Activated effector memory CD4-positive, alpha-beta T cell treated with Interleukin-2 at 50 U/mL for 16 hours (primary cell): ENCODE measurements at regions not wholly inside any gene's neighbourhood (a gene's known extent, or its start where the extent isn't known, plus 50 kb on each side); places are given as distances from the start of the nearest gene placed in this dataset.

Experiments
- DNase-seq: peaks from one replicate; pipeline ENCODE4 v3.0.0-alpha.2; 2020

DNA sequence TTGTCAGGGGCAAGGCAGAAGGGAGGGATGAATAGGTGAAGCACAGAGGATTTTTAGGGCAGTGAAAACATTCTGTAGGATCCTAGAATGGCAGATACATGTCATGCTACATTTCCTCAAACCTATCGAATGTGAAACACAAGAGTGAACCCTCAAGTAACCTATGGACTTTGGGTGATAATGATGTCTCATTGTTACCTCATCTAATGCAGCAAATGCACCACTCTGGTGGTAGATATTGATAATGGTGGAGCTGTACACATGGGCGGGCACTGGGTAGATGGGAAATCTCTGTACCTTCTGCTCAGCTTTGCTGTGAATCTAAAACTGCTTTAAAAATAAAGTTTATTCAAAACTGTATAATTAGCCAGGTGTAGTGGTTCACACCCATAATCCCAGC, 95.2 kb upstream of the NCK2 start:
- DNase-seq, result no peak

DNA sequence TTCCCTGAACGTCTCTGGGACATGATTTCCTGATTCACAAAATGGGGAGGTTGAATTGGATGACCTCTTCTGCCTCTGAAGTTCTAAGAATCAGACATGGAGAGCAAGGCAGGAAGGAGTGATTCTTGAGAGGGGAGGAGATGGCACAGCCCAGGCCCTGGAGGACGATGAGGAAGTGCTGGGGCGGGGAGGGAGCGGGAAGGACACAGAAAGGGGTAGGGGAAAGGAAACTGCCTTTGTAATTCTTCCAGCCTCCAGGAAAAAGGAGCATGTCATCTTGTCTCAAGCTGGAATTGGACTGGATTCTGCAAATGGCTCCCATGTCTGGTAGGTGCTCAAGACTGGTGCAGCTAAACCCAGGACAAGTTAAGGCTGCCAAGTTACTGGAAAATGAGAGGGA, 97.0 kb upstream of the NCK2 start:
- DNase-seq, result no peak

DNA sequence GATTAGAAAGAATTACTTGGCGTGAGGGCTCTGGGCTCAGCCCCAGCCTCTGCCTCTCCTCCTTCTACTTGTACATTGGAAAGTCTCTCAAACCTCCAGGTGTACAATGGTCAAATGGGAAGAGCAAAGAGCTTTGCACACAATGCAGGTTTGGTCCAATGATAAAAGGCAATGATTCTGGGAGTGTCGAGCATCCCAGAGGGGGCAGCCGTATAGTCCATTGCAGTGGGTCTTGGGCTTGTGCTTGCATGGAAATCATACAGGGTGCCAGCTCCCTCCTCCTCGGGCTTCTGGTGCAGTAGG, 98.0 kb upstream of the NCK2 start:
- no peak for DNase-seq

DNA sequence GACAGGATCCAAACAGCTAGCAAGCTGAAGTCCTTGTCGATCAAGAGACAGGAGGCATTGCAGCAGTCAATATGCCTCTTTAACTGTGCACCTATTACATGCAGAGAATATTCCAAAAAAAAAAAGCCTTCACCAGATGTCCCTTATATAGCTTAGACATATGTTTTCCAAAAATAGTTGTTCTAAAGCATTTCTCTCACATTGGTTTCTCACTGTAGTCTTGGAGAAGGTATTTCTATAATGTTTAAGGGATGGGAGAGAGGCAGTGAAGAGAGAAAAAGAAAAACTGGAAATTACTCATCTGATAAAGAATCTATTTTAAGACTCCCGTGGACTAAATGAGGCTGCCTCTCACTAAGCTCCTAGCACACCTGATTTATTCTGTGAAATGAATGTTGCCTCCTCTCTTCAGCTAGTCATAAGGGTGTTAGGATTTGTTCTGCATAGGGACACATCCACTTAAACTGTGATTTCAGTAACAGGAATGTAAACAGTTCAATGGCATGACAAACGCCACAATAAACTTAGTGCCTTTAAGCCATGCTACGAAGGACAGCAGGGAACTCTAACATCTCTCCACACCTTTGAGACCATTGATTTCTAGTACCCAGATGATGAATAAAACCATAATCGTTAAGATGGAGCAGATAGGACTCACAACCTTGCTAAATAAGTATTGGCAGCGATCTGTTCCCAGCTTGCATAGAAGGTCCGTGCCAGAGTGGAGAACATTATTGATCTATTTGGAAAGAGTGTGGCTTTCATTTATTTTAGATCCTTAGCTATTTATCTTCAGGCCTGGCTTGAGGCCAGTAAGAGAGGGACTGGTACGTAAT, 98.6 kb upstream of the NCK2 start:
- no peak for DNase-seq

DNA sequence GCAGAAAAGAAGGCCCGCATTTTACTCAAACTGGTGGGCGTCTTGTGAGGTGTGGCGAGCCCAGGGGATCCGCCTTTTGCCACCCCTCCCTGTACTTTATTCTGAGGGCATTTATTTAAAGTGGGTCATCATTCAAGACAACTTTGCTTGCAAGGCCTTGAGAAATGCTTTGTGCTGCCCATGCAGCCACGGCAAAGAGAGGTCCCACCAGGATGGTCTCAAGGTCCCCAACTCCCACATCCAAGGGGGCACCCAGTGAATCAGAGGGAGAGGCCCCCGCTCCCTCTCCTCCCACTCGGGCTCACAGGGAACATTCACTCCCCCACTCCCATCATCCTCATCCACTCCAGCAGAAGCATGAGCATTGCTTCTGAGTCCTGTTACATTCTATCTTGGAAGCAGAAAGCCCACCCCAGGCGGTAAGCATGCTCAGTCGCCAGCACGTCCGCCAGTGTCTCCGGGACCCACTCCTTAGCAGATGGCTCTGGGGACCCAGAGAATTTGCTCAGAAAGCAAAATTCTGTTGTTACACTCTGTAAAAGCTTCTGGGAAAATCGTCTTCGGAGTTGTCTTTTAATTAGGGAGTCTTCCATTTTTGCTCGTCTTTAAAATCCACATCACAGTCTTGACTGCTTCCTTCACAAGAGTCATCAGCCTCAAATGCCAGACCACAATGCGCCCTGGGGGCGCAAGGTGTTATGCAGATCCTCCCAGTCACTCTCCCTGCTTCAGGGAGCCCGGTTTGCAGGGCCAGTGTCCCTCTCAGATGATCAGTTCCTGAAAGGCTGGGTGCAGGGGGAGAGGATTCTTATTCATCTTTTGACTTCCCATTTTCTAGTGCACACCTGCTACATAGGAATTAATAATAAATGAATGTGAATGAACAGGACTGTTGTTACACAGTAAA, 99.4 kb upstream of the NCK2 start:
- DNase-seq, result no peak

DNA sequence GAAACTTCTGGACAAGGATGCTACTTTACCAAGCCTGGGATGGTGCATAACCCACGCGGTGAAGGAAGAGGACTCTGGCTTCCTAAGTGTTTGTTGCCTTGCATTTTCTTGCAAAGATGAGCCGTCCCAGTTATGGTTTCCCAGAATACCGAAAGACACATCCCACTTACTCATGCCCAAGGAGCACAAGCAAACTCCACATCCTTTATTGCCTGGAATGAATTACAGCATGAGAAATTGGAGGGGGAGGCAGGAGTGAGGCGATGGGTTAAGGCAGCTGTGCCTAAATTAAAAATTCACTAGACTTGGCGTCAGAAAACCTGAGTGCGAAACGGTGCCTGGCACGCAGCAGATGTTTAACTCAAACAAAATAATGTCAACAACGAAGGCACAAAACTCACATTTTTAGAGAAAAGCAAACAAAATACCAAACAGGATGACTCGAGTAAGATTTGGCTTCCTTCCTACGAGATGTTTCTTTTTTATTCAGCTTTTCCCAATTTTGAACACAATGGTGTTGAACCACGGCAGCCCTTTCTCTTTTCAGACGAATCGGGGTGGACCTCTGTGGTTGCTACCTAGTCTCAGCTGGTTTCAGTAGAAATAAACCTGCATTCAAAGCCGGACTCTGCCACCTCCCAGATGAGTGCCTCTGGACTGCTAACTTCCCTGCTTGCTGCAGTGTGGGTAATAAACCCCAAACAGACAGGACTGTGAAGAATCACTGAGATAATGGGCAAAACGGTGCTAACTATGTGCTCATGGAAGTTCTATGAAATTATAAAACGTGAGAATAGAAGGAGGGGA, 100.3 kb upstream of the NCK2 start:
- DNase-seq, result no peak

DNA sequence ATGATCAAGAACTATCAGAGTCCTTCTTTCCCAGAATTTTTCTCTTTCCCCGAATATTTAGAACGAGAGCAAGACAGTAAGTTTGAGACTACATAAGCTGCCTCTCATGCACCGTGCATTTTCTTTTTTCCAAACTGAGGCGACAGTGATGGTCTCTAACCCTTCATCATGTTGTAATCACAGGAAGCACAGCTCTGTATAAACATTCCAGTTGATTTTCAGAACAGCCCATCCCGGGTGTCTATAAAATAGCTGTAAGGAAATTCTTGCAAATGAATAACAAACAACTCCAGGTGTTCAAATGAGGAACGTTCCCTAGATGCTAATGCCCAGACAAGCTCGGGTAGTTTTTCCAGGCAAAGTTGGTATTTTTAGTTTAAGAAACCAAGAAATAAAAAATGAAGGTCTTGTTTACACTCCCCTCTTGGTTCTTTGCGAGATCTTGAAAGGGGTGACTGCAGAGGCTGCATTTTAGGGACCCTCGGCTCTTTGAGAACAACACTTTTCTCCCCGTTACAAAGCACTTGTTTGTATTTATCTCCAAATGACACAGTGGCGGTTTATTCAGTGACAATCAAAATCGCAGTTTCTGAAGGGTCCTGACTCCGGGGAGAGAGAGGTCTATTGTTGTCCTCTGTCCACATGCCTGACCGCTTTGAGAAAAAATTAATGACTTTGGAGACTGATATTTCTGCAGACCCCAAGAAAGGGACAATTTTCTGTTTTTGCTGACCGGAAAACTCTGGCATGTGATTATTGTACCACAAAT, 101.1 kb upstream of the NCK2 start:
- no peak for DNase-seq

DNA sequence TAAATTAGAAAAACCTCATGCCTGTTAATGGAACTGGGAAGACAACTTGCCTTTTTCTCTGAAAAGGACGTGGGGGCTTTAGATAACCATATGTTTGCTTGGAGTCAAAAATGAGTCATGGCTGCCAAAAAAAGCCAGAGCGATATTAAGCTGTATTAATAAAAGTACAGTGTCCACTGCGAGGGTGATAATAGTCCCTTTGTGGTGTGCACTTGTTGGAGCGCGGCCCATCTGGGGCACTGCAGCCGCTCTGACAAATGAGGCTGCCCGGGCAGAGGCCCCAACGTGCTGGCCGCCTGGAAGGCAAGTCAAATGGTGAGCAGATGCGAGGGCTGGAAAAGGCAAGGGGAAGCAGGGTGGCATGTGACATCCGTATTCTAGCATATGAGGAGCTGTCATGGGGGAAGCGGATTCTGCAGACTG, 103.3 kb upstream of the NCK2 start:
- DNase-seq, result no peak

DNA sequence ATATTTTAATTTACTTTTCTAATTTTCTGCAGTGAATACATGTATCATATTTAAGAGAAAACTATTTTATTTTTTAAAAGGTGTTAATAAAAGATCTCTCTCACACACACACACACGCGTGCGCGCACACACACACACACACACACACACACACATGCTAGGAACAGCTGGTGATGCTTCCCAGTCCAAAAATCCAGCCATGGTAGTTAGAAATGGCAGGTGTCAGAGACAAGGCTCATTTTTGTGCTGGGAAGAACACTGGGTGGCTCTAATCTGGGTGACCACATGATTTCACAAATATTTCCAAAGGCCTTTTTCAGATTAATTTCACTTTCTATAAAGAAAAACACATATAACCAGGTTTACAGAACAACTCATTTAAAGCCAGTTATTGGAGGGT, 104.5 kb upstream of the NCK2 start:
- DNase-seq, result no peak

DNA sequence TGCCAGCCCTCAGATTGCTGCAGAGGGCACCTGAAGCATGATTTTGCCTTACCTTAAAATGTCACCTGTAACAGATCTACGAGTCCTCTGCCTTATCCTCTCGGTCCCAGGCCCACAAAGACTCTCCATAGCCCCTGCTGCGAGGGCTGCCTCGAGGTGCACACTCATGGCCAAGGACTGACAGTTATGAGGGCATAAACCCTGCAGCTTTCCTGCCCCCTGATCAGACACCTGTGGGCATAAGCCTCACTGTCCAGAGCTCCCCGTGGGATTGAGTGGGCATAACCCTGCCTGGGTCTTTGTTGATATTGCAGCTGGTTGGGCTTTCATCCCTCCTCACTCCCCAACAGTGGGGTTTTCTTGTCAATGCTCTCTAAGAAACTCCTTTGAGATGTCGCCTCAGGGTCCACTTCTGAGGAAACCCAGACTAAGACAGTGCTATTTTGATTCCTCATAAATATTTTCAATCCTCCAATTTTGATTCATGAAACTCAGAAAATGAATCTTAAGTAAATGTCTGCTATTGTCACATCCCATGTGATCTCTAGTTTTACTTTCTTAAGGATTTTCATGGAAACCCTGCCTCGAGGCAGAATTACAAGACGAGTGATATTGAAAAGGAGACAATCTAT, 108.5 kb upstream of the NCK2 start:
- DNase-seq, result no peak

DNA sequence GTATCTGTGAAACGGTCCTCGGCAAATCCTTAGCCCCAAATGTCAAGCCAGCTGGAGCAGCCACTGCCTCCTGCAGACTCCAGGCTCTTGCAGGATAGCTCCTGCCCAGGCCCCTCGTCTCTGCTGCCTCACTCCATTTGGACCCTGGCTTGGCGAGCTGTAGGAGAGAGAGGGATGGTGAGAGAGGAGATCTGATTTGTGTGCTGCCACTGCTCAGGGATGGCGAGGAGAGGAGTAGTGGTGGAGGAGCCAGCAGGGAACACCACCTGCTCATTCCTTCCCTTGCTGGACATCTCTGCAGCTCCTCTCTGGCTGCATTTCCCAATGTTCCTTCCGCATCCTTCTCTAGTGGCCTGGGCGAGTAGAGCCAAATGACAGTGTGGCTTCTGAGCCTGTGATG, 109.1 kb upstream of the NCK2 start:
- no peak for DNase-seq

DNA sequence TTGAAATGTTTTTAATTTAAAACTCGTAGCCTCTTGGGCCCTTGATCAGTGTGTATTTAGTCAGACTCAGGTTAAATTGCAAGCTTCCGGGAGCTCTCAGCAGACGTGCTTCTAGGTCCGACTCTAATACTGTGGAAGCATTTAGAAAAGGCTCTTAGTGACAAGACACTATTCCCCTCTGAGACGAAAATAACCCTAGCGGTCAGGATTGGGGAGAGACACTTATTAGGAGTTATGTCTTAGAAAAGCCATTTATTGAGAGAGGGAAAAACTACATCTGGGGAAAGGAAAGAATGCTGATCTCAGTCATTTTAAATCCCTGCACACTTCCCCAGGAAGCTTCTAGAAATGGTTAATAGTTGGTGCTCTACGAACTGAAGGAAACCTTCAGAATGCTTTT, 110.5 kb upstream of the NCK2 start:
- DNase-seq, result no peak

DNA sequence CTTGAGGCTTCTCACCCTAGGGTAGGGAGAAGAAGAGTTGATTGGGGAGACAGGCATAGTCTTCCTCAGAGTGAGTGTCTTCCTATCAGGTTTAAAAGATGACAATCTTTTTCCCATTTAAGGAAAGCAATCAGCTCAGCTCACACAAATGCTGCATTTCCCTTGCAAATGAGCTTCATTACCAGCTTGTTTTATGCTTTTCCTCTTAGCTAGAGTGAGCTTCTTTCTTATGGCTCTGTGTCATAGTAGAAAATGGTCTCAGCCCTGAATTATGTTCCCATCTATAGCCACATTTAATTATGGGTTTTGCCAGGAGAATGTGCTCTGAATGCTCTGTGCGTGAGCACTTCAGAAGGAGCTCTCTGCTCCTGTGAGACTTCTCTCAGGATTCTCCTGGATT, 112.8 kb upstream of the NCK2 start:
- no peak for DNase-seq

DNA sequence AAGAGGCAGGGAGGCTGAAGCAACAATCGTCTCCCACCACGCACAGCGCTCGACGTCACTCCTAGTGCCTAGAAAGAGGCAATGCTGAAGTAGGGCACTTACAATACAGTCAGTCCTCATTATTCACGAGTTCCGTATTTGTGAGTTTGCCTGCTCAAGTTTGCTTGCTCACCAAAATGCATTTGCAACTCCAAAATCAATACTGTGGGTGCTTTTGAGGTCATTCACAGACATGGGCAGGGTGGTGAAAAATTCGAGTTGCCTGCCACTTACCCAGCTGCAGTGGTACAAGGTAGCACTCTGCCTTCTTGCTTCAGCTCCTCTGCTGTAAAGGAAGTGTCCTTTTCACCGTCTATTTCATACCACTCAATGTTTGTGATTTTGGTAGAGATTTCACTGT, 113.7 kb upstream of the NCK2 start:
- no peak for DNase-seq

DNA sequence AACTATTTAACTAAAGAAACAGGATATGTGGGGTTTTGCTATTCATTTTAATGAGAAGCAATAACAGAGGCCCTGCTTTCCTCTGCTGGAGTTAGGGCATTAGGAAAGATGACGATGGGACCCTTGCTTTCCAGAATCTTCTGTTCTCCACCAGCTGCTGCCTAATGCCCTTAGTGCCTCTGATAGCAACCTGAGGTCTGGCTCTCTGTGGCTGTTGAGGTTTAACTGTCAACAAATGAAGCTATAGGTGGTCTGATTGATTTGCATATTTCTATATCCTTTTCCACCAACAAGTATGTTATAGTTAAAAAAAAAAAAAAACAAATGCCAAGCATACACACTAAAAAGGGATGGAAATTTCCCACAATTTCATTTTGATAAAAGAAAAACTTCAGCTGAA, 115.1 kb upstream of the NCK2 start:
- DNase-seq, result no peak

DNA sequence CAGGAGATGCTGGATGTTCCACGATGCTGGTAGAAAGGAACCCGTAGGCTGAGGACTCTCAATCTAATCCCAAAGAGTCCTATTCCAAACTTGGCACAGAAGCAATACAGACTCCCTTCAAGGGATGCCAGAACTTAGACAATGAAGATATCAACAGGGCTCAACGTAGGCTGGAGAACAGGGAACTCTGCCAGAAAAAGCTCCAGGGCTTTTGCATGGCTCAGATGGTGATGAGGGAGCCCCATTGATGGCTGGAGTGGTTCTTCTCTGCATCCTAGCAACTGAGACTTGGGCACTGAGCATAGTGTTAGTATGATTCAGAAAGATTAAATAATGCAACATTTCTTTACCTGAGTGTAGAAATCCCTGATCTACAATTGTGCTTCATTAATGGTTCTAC, 117.2 kb upstream of the NCK2 start:
- no peak for DNase-seq

DNA sequence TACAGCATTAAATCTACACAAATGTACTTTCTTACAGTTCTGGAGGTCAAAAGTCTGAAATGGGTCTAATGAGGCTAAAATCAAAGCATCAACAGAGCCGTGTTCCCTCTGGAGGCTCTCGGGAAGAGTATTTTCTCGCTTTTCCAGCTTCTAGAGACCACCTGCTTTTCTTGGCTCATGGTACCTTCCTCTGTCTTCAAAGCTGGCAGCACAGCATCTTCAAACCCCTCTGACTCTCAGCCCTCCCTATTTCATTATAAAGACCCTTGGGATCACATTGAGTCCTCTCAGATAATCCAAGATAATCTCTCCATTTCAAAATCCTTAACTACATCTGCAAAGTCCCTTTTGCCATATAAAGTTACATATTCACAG, 117.8 kb upstream of the NCK2 start:
- no peak for DNase-seq

DNA sequence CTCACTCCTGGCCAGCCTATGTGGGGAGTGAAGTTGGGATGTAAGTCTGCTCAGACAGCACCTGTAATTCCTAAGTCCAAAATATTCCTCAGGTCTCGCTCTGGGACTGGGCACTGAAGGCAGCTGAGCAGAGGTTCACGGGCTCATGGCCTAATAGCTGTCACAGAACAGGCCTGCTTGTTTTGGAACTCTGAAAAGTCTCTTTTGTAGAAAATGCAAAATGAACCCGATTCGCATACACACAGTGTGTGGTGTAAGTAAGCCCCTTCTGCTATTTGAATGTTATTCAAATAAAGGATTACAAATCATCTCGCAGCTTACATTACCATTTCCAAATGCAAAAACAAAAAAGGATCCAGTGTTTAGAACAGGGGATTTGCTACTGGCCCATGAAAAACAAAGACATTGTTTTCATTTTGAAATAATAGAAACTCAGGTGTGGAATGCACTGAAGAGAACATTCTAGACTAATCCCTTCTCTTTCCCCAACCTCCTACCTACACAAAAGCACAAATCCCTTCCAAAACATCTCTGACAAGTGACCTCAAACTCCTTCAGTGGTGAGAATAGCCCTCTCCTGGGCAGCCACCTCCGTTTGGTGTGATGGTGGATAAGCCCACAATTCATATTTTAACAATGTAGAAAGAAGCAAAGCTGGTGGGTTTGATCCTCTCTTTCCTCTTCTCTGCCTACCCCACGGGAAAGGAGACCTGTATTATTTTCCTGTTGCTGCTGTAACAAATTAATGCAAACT, 118.3 kb upstream of the NCK2 start:
- no peak for DNase-seq

DNA sequence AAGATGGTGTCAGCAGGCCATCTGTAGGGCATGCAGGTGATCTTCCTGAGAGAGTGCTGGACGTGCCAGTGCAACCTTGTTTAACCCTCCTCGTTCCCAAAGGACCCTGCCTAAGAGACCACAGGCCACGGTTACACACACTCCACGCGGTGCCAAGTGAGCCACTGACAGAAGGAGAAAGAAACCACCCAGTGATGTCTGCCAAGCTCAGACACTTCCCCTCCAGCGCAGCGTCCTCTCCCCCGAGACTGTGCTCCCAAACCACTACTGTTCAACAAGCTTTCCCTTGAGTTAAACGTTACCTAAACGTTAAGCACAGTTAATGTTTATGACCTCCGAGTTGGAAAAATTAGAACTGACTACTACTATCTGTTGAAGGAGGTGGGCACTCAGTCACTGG, 119.1 kb upstream of the NCK2 start:
- DNase-seq, result no peak

DNA sequence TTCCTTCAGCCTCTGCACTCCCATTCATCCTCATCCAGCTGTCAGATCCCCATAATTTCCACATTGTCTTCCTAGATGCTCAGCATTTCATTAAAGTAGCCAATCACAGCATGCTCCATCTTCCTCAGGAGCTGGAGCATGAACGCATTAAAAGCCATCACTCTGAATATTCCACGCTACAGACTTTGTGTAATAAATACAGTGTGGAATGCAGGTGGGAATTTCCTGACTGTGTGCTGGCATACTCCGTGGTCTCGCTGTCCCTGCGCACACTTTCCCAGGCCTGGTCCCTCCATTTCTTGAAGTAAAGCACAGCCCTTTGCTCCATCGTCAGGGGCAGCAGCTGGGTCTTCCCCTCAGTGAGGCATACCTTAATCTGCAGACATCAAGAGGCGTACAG, 123.7 kb upstream of the NCK2 start:
- DNase-seq, result no peak

DNA sequence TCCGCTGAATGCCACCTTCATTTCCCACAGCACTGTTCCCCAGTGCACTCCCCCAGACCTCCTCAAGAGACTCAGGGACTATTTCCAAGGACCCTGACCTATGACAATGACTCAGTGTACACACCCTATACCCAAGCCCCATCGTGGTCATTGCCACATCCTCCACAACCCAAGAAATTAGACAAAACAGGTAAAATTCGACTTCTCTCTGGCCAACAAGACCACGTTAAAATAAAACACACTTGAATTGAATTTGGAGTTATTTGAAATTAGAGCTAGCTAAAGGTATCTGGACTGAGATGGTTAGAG, 126.4 kb upstream of the NCK2 start:
- DNase-seq, result no peak
